Endodermal cell (in vitro differentiated cells): ENCODE measurements at regions not wholly inside any gene's neighbourhood (a gene's known extent, or its start where the extent isn't known, plus 50 kb on each side); places are given as distances from the start of the nearest gene placed in this dataset.

Experiments
- DNase-seq: peaks from one replicate; pipeline ENCODE4 v3.0.0-alpha.2; 2017
- H3K27ac ChIP-seq: 2 replicates; pipeline ENCODE4 v1.5.1; 2013; ENCODE audit warnings: mild to moderate bottlenecking, low read depth, low read length, moderate library complexity
- H3K27me3 ChIP-seq: 2 replicates; pipeline ENCODE4 v1.6.1; 2013; ENCODE audit warnings: mild to moderate bottlenecking, low read length, moderate library complexity; ENCODE audit not compliant: insufficient read depth, control insufficient read depth, poor library complexity, severe bottlenecking
- H3K36me3 ChIP-seq: 2 replicates; pipeline ENCODE4 v1.7.0; 2013; ENCODE audit warnings: mild to moderate bottlenecking, low read length, moderate library complexity; ENCODE audit not compliant: control insufficient read depth, insufficient read depth
- H3K4me1 ChIP-seq: one replicate; pipeline ENCODE4 v1.7.0; 2013; ENCODE audit warnings: low read length; ENCODE audit not compliant: control insufficient read depth, insufficient read depth
- H3K4me3 ChIP-seq: 2 replicates; pipeline ENCODE4 v1.5.1; 2013; ENCODE audit warnings: mild to moderate bottlenecking, low read length, moderate library complexity
- H3K9ac ChIP-seq: 2 replicates; pipeline ENCODE4 v1.6.1; 2013; ENCODE audit warnings: mild to moderate bottlenecking, low read length, moderate library complexity; ENCODE audit not compliant: poor library complexity, severe bottlenecking; ENCODE audit errors: extremely low read depth
- H3K9me3 ChIP-seq: 2 replicates; pipeline ENCODE4 v1.6.1; 2013; ENCODE audit warnings: mild to moderate bottlenecking, low read length, moderate library complexity; ENCODE audit not compliant: control insufficient read depth
- H3K27ac Mint-ChIP-seq: 2 replicates; pipeline ENCODE4 v1.8.0; 2020; ENCODE audit warnings: mixed read lengths
- H3K27me3 Mint-ChIP-seq: 2 replicates; pipeline ENCODE4 v1.8.0; 2021; ENCODE audit warnings: mild to moderate bottlenecking, mixed read lengths; ENCODE audit not compliant: insufficient read depth
- H3K36me3 Mint-ChIP-seq: 2 replicates; pipeline ENCODE4 v1.8.0; 2020; ENCODE audit warnings: low read depth, mixed read lengths
- H3K4me1 Mint-ChIP-seq: 2 replicates; pipeline ENCODE4 v1.8.0; 2020; ENCODE audit warnings: mixed read lengths
- H3K4me3 Mint-ChIP-seq: 2 replicates; pipeline ENCODE4 v1.8.0; 2020; ENCODE audit warnings: mild to moderate bottlenecking, moderate library complexity, mixed read lengths
- H3K9me3 Mint-ChIP-seq: 2 replicates; pipeline ENCODE4 v1.8.0; 2020; ENCODE audit warnings: mild to moderate bottlenecking, mixed read lengths
- WGBS, 2 experiments: methylation state at CpG; one replicate each; pipeline versions ENCODE4 v1.1.5 to v1.1.7; 2013; ENCODE audit warnings: missing lambda C conversion rate in 2 of 2, mixed read lengths in 1 of 2; ENCODE audit not compliant: insufficient coverage in 1 of 2, insufficient read length in 1 of 2; 5-methylcytosine and 5-hydroxymethylcytosine counted together
- TF ChIP-seq, protein P1 (sequence below): fragments of 200-600 bp; sonication (generic); conservative IDR thresholded peaks from 2 replicates; pipeline ENCODE4 v1.5.0; 2021; ENCODE audit warnings: antibody characterized with exemption, mild to moderate bottlenecking

DNA sequence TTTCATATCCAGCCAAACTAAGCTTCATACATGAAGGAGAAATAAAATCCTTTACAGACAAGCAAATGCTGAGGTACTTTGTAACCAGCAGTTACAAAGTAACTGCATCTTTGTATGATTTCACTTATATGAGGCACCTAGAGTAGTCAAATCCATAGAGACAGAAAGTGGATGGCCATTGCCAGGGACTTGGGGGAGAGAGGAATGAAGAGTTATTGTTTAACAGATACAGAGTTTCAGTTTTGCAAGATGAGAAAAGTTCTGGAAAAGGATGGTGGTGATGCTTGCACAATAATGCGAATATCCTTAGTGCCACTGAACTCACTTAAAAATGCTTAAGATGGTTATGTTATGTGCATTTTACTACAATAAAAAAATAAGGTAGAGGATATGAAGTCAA is 58.4 kb upstream of the VCX start:
- Mint-ChIP-seq H3K4me1 (peaks cover 14% of the 10 kb centered on the region), H3K4me3 (no peak overlapping the region), H3K9me3 (peaks cover 67% of the 10 kb centered on the region), H3K27me3 (no peaks in the 10 kb centered on the region), H3K36me3 (peaks cover 20% of the 10 kb centered on the region), H3K27ac (no peak overlapping the region)
- Histone ChIP-seq H3K36me3 (no peaks in the 10 kb centered on the region), H3K27ac (no peak overlapping the region), H3K4me1 (no peaks in the 10 kb centered on the region), H3K27me3 (no peaks in the 10 kb centered on the region), H3K9me3 (peaks cover 35% of the 10 kb centered on the region), H3K9ac (no peak overlapping the region), H3K4me3 (no peak overlapping the region)
- TF ChIP-seq, protein P1, sequence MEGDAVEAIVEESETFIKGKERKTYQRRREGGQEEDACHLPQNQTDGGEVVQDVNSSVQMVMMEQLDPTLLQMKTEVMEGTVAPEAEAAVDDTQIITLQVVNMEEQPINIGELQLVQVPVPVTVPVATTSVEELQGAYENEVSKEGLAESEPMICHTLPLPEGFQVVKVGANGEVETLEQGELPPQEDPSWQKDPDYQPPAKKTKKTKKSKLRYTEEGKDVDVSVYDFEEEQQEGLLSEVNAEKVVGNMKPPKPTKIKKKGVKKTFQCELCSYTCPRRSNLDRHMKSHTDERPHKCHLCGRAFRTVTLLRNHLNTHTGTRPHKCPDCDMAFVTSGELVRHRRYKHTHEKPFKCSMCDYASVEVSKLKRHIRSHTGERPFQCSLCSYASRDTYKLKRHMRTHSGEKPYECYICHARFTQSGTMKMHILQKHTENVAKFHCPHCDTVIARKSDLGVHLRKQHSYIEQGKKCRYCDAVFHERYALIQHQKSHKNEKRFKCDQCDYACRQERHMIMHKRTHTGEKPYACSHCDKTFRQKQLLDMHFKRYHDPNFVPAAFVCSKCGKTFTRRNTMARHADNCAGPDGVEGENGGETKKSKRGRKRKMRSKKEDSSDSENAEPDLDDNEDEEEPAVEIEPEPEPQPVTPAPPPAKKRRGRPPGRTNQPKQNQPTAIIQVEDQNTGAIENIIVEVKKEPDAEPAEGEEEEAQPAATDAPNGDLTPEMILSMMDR: no peak
- no CpG with 5 or more reads among the region's 1 CpG for WGBS, 2 experiments
- no peak for DNase-seq

DNA sequence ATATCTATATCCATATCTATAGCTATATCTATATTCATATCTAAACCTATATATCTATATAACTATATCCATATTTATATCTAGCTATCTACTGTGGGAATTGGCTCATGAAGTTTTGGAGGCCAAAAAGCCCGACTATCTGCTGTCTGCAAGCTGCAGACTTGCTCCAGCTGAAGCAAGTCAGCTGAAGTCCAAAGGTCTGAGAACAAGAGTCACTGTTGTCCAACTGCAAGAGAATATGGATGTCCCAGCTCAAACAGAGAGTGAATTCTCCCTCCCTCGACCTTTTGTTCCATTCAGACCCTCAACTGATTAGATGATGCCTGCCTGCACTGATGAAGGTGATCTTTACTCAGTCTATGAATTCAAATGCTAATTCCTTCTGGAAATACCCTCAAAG is 63.3 kb upstream of the VCX start:
- H3K9me3 ChIP-seq: peaks cover 11% of the 10 kb centered on the region
- no peaks in the 10 kb centered on the region for H3K36me3 ChIP-seq
- Mint-ChIP-seq H3K27ac (no peak overlapping the region), H3K27me3 (no peaks in the 10 kb centered on the region), H3K36me3 (peaks cover 20% of the 10 kb centered on the region), H3K4me3 (no peak overlapping the region), H3K9me3 (peaks cover 35% of the 10 kb centered on the region), H3K4me1 (peaks cover 15% of the 10 kb centered on the region)
- H3K27me3 ChIP-seq: no peaks in the 10 kb centered on the region
- 97% methylated on average over 2 of the region's 2 CpGs; no CpG with 5 or more reads in 1 of the 2 experiments for WGBS, 2 experiments
- H3K27ac ChIP-seq: no peak overlapping the region
- TF ChIP-seq, protein P1: no peak
- no peak for DNase-seq
- no peaks in the 10 kb centered on the region for H3K4me1 ChIP-seq
- H3K4me3 ChIP-seq: no peak overlapping the region
- H3K9ac ChIP-seq: no peak overlapping the region

DNA sequence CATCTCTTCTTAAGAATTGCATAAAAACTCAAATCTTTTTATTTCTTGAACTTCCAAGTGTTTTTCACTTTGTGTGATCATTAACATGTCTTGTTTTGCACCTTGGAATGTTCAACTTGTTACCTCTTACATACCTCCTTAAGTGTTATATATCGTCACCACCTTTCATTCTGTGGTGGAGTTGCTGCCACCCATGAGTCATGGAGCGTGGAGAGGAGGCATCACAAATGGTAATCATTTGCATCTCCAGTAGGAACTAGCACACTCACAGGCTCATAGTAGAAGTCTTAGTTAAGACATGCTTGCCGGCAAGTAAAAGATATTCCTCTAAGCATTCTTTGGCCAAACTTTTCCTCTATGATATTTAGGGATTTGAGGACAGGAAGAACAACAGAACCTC is 67.0 kb upstream of the VCX start:
- Histone ChIP-seq H3K36me3 (no peaks in the 10 kb centered on the region), H3K27ac (no peak overlapping the region), H3K4me3 (no peak overlapping the region), H3K4me1 (no peaks in the 10 kb centered on the region), H3K9ac (no peak overlapping the region), H3K9me3 (peaks cover 3% of the 10 kb centered on the region), H3K27me3 (no peaks in the 10 kb centered on the region)
- no peak for DNase-seq
- TF ChIP-seq, protein P1: no peak
- Mint-ChIP-seq H3K36me3 (peaks cover 8% of the 10 kb centered on the region), H3K4me1 (peaks cover 23% of the 10 kb centered on the region), H3K9me3 (peaks cover 17% of the 10 kb centered on the region), H3K4me3 (no peak overlapping the region), H3K27ac (no peak overlapping the region), H3K27me3 (no peaks in the 10 kb centered on the region)
- 88 to 100% methylated on average over 1 to 3 of the region's 3 CpGs for WGBS, 2 experiments
